ENCODE measurements at regions not wholly inside any gene's neighbourhood (a gene's known extent, or its start where the extent isn't known, plus 50 kb on each side); places are given as distances from the start of the nearest gene placed in this dataset.
"Not testable (repeated sequence)": the region's sequence is repeated elsewhere in the genome, so short reads cannot be mapped to it uniquely, and the experiment has no call there.

DNA sequence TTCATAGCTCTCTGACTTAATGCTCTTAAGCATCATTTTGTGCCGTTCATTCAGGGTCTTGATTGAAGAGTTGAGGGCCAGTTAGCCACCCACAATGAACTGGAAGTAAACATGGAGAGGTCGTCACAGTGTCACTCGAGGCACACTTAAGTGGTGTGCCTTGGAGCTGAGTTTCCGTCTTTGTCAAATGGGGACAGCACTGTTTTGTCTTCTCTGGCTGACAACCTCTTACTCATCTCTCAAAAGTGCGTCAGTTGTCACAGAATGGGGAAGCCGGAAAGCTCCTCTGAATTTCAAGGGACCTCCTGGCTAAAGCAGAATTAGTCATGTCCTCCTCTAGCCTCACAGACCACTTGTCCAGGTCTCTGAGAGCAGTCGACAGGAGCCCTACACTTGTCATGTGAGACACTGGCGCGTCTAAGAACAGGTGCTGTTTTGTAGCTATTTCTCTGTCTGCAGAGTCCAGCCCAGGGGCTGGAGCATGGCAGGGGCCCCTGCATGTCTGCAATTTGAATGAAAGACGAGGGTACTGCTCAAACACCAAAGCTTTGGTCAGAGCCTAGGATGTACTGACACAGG is 231.5 kb downstream of the NPIPA7 start:
- DNase-seq (ENCODE audit: low read depth in 4 of 4, low spot score in 3 of 4): not testable (repeated sequence)

DNA sequence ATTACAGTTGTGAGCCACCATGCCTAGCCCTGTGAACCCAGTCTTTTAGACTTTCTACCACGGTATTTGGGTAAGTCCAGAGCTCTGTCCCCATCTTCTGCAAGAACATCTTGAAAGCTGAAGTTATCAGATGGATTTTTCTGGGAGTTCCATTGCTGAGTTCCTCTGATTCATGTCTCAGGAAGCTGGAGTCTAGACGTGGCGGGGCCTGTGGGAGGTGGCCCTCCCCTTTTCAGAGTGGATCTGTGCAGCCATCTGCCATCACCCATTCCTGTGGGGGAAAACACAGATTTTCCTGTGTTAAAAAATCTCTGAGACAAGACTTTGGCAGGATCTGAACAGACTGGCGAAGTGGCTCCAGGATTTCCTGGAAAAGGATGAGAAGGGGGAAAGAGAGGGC is 234.3 kb downstream of the NPIPA7 start:
- not testable (repeated sequence) for DNase-seq (ENCODE audit: low read depth in 4 of 4, low spot score in 3 of 4)

DNA sequence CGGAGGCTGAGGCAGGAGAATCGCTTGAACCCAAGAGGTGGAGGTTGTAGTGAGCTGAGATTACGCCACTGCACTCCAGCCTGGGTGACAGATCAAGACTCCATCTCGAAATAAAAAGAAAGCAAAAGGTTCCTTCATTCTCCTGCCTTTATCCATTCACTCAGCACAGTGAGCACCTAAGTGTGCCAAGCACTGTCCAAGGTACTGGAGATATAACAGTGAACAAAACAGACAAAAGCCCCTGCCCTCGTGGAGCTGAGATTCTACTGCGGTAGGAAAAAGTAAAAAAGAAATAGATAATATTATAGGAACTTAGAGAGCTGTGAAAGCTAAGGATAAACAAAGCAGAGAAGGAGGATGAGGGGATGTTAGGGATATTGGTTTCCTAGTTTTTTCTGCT is 235.5 kb downstream of the NPIPA7 start:
- not testable (repeated sequence) for DNase-seq (ENCODE audit: low read depth in 4 of 4, low spot score in 3 of 4)

DNA sequence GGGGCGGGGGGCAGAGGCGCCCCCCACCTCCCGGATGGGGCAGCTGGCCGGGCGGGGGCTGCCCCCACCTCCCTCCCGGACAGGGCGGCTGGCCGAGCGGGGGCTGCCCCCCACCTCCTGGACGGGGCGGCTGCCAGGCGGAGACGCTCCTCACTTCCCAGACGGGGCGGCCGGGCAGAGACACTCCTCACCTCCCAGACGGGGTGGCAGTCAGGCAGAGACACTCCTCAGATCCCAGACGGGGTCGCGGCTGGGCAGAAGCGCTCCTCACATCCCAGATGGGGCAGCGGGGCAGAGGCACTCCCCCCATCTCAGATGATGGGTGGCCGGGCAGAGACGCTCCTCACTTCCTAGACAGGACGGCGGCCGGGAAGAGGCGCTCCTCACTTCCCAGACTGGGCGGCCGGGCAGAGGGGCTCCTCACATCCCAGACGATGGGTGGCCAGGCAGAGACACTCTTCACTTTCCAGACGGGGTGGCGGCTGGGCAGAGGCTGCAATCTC is 240.1 kb downstream of the NPIPA7 start:
- DNase-seq (ENCODE audit: low read depth in 4 of 4, low spot score in 3 of 4): not testable (repeated sequence)

DNA sequence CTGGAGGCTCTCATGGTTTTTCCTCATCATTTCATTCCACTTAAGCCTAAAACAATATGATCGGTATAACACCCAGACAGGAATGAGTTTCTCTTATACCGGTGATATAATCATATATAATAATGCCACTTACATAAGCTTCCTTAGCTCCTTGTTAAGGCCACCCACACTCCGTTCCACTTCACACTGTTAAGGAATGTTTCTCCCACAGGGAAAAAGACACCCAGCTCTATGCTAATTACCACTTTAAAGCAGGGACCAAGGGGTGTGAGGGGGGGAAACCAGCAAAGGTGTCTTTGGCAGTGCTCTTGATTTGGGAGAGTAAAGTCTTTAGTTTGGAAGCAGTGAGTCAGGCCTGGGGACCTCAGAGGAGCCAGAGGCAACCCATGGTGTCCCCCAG is 245.4 kb downstream of the NPIPA7 start:
- not testable (repeated sequence) for DNase-seq (ENCODE audit: low read depth in 4 of 4, low spot score in 3 of 4)

DNA sequence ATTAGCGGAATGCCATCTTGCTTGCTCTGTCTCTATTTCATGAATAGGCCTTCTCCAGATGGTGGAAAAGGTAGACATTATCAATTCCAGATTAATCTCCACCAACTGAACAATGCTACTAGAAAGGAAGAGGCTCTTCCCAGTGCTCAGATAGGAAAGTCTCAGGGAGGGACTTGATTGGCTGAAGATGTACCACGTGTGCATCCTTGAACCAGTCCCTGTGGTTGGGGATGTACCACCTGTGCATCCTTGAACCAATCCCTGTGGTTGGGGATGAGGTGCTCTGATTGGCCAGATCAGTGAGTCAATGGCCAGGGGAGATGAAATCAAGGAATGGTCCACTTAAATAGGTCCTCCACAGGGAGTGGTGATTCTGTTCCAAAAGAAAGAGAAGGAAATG is 246.2 kb downstream of the NPIPA7 start:
- DNase-seq (ENCODE audit: low read depth in 4 of 4, low spot score in 3 of 4): not testable (repeated sequence)

DNA sequence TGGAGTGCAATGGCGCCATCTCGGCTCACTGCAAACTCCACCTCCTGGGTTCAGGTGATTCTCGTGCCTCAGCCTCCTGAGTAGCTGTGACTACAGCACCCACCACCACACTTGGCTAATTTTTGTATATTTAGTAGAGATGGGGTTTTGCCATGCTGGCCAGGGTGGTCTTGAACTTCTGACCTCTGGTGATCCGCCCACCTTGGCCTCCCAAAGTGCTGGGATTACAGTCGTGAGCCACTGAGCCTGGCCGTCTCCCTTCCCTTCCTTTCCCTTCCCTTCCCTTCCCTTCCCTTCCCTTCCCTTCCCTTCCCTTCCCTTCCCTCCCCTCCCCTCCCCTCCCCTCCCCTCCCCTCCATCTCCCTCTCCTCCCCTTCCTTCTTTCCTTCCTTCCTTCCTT is 248.9 kb downstream of the NPIPA7 start:
- not testable (repeated sequence) for DNase-seq (ENCODE audit: low read depth in 4 of 4, low spot score in 3 of 4)

DNA sequence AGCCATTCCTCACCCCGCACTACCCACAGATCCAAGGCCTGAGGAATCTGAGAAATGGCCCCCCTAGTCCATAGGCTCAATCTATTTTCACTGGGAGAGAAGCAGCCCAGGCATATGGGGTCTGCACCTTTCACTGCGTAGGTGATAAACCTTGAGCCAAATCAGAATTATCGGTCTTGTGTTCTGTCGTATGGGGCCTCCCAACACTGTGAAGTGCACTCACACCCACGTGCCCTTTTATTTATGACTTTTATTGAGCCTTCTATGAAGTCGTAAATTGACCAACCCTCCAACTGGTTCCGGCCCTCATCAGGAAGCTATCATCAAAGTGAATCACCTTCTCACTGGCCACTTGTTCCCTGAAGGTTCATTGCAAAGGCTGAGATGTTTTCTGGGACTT is 259.3 kb downstream of the NPIPA7 start:
- not testable (repeated sequence) for DNase-seq (ENCODE audit: low read depth in 4 of 4, low spot score in 3 of 4)

DNA sequence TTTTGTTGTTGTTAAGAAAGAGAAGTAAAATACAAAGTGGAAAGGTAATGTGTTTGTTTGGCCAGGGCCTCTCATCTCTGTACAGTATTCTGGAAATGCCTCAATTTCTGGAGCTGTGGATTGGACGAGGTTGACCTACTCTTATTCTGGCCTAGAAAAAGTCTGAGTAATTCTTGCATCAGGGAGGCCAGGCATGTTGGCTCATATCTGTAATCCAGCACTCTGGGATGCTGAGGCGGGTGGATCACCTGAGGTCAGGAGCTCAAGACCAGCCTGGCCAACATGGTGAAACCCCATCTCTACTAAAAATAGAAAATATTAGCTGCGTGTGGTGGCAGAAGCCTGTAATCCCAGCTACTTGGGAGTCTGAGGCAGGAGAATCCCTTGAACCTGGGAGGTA is 259.8 kb downstream of the NPIPA7 start:
- DNase-seq (ENCODE audit: low read depth in 4 of 4, low spot score in 3 of 4): not testable (repeated sequence)

DNA sequence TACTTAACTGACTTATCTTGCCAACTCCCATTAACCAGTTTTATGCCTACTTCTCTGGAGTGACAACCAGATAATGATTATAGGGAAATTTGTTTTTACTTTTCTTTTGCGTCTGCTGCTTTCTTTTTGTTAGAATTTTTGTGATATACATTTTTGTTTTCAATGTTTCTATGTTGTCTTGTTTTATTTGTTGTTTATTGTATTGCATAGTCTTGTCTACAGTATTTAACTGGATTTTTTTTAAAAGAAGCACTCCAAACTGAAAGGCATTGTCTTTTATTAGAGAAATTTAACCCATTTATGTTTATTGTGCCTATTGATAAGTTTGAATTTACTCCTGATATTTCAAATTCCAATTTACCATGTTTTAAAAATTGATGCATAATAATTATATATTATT is 264.9 kb downstream of the NPIPA7 start:
- DNase-seq (ENCODE audit: low read depth in 4 of 4, low spot score in 3 of 4): not testable (repeated sequence)

DNA sequence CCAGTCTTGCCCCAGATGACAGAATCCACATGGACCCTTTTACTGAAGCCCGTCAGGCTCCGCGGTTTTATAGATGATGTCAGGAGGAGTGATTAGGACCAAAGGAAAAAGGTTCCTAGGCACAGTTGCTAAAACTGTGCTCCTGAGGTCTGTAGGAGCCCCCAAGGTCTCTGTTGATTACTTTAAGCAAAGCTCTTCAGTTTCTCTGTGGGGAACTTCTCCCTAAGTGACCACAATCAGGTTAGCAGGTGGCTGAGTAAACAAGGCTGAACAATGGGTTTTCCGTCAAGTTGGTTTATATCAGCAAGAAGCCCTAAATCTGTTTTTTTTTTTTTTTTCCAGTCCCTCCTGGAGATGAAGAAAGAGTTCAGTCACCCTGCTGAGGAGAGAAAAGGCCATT is 269.1 kb downstream of the NPIPA7 start:
- not testable (repeated sequence) for DNase-seq (ENCODE audit: low read depth in 4 of 4, low spot score in 3 of 4)

DNA sequence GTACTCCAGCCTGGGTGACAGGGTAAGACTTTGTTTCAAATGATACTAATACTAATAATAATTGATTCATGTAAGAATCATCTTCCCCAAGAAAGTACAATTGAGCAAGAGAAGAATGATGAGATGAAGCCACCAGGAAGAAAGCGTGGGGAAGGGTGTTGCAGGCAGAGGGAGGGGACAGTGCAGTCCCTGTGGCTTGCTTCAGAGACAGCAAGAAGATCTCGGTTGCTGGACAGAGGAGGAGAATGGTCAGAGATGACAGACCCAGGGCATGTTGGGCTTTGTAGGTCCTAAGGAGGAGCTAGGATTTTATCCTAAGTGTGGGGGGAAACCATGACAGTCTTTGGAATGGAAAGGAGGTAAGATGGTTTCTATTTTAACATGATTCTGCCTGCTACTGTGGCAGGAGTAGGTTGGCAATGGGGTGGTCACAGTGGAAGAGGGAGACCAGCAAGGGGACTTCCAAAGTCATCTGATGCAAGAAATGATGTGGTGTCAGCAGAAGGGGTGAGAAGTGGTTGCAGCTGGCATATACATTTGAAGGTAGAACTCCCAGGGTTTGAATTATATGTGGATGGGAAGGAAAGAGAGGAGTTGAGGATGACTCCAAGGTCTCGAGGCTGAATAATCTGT is 293.4 kb downstream of the NPIPA7 start:
- not testable (repeated sequence) for DNase-seq (ENCODE audit: low read depth in 4 of 4, low spot score in 3 of 4)

DNA sequence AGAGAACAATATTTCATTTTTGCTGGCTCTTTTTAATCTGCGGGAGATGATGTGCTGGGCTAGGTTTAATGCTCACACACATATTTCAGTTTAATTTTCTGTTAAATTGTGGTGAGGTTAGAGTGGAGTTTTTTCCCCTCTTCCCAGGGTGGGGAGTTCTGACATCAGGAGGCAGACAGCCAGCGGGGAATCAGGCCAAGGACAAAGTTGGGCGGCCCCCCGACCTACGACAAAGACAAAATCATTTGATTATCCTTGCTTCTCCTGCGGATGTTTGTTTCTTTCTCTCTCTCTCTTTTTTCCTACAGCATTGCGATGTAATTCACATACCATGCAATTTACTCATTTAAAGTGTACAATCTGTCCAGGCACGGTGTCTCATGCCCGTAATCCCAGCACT is 295.9 kb downstream of the NPIPA7 start:
- not testable (repeated sequence) for DNase-seq (ENCODE audit: low read depth in 4 of 4, low spot score in 3 of 4)

DNA sequence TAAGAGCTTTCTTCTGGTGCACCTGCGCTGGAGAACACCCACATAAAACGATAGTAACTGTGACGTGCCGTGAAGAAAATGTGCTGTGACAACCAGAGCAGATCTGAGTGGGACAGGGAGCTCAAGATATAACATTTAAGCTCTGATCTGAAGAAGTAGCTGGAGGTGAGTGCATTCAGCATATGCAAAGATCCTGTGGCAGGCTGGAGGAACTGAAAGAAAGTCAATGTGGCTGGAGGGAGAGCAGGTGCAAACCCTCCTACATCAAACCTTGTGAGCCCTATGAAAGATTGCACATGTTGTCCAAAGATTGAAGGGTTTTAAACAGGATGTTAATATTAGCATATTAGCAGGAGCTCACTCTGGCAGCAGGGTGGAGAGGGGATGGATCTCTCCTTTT is 342.9 kb downstream of the NPIPA7 start:
- not testable (repeated sequence) for DNase-seq (ENCODE audit: low read depth in 4 of 4, low spot score in 3 of 4)

DNA sequence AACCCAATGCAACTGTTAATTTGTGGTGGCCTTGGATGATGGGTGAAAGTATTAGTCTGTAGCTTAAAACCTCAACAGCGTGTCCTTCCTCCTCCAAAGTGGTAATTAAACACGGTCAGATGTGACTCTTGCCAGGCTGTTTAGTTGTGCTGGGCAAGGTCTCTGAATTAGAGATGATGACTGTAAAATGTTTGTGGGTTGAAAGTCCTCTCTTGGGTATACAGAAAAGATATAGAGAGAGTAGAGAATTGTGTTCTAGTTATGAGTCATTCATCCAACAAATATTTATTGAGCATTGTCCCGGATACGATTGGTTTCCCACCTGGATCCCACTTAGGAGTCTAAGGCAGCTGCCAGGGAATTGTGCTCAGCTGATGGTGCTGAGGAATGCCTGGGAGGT is 343.7 kb downstream of the NPIPA7 start:
- not testable (repeated sequence) for DNase-seq (ENCODE audit: low read depth in 4 of 4, low spot score in 3 of 4)

DNA sequence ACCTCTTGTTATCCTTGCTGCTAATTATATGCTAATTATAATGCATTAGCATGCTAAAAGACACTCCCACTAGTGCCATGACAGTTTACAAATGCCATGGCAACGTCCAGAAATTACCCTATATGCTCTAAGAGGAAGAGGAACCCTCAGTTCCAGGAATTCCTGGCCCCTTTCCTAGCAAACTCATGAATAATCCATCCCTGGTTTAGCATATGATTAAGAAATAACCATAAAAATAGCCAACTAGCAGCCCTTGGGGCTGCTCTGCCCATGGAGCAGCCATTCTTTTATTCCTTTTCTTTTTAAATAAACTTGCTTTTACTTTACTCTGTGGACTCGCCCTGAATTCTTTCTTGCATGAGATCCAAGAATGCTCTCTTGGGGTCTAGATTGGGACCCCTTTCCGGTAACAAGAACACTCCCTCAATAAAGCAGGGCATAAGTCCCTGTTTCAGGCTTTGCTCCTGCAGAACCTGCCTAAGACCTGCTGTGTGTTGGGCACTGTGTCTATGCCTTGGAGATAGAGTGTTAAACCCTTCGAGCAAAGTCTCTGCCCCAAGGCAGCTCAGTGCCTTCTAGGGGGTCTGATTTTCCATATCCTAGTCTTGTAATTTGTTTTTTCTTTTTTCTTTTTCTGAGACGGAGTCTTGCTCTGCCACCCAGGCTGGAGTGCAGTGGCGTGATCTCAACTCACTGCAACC is 345.0 kb downstream of the NPIPA7 start:
- DNase-seq (ENCODE audit: low read depth in 4 of 4, low spot score in 3 of 4): not testable (repeated sequence)

DNA sequence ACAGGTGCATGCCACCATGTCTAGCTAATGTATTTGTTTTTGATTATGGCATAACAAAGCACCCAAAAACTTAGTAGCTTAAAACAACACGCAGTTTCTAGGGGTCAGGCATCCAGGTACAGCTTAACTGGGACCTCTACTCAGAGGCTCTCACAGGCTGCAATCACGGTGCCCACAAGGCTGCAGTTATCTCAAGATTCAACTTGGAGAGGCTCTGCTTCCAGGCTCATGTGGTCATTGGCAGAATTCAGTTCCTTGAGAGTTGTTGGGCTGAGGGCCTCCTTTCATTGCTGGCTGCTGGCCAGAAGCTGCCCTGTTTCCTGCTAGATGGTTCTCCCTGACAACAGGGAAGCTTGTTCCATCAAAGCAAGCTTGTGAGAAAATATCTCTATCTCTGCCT is 348.1 kb downstream of the NPIPA7 start:
- DNase-seq (ENCODE audit: low read depth in 4 of 4, low spot score in 3 of 4): not testable (repeated sequence)

DNA sequence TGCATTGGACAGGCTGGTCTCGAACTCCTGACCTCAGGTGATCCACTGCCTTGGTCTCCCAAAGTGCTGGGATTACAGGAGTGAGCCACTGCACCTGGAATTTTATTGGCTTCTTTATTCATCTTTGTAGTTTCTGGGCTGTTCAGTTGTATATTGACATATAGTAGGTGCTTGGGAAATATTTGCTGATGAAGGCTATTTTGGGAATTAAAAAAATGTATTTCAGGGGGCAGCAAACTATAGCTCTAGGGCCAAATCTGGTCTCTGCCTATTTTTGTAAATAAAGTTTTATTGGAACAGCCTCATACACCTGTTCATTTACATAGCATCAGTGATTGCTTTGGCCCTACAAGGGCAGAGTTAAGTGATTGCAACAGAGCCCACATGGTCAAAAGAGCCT is 363.6 kb downstream of the NPIPA7 start:
- not testable (repeated sequence) for DNase-seq (ENCODE audit: low read depth in 4 of 4, low spot score in 3 of 4)

DNA sequence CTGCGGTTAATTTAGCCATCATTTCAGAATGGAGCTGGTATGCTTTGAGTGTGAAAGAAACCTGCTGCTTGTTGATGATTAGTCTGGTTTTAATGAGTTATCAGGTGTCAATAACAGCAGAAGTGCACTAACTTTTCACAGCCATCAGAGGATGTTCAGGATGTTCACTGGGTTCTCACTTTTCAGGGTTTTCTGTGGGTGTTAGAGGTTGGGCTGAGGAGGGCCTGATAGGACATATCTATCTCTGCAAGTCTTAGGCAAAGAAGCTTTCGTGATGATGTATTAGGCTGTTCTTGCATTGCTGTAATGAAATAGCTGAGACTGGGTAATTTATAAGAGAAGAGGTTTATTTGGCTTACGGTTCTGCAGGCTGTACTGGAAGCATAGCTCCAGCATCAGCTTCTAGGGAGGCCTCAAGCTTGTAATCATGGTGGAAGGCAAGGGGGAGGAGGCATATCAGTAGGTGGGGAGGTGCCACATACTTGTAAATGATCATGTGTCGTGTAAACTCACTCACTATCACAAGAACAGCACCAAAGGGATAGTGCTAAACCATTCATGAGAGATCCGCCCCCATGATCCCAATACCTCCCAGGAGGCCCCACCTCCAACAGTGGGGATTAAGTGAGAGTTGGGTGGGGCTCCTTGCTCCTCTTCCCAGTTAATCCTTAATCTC is 376.2 kb downstream of the NPIPA7 start:
- not testable (repeated sequence) for DNase-seq (ENCODE audit: low read depth in 4 of 4, low spot score in 3 of 4)

DNA sequence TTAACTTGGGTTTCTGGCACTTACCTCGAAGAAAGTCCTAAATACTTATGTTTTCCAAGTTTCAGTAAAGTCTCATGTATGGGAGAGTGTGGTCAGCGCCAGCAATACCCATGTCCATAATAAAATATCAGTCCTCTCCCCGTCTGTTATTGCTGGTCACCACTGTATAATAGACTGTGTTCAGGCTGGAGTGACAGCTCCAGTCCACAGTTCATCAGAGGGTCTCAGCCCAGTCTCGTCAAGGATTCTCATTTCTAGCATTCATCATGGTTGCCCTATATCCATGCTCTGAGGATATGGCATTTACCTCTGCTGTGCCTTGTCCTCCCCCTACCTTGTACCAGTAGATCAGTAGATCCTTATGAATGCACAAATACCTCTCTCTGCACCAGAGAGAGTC is 384.5 kb downstream of the NPIPA7 start:
- no peak for DNase-seq (ENCODE audit: low read depth in 4 of 4, low spot score in 3 of 4)

DNA sequence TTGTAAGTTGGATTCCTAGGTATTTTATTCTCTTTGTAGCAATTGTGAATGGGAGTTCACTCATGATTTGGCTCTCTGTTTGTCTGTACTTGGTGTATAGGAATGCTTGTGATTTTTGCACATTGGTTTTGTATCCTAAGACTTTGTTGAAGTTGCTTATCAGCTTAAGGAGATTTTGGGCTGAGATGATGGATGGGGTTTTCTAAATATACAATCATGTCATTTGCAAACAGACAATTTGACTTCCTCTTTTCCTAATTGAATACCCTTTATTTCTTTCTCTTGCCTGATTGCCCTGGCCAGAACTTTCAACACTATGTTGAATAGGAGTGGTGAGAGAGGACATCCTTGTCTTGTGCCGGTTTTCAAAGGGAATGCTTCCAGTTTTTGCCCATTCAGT is 391.8 kb downstream of the NPIPA7 start:
- DNase-seq (ENCODE audit: low read depth in 4 of 4, low spot score in 3 of 4): not testable (repeated sequence)

Data from right renal pelvis (tissue), 4 donors.